Astrocyte of the spinal cord (primary cell): ENCODE measurements at regions not wholly inside any gene's neighbourhood (a gene's known extent, or its start where the extent isn't known, plus 50 kb on each side); places are given as distances from the start of the nearest gene placed in this dataset.
A peak's percentile ranks its signal among the peaks of the same experiment; 100 is the strongest.

ENCODE experiments used
- DNase-seq: peaks from one replicate; pipeline ENCODE4 v3.0.0; 2011; ENCODE audit warnings: low read depth, low spot score
- H3K4me3 ChIP-seq: 2 replicates; pipeline ENCODE4 v1.5.1; 2011; ENCODE audit warnings: low read depth, mild to moderate bottlenecking, low read length, moderate library complexity
- CTCF ChIP-seq: IDR thresholded peaks from 2 replicates; pipeline ENCODE4 v1.5.1; 2012; ENCODE audit warnings: low read depth, mild to moderate bottlenecking, low read length, inconsistent platforms
- in situ Hi-C: cut with HindIII; loops from 2 replicates; pipeline ENCODE4 v1.10.0; 2017; ENCODE audit warnings: low sequenced_read_pairs

GRCh38 chr4:159505266-159505975, 402.5 kb downstream of the RAPGEF2 start:
- no peak overlapping the region for H3K4me3 ChIP-seq
- no peak for TF ChIP-seq CTCF
- DNase-seq = peak; percentile 24
- in situ Hi-C loops = no loop called here

- DNase-seq = no peak
- TF ChIP-seq CTCF = no peak
- no peak overlapping the region for H3K4me3 ChIP-seq
- in situ Hi-C loops = no loop called here
Measured at GRCh38 chr4:159506801-159507517, 404.1 kb downstream of the RAPGEF2 start.

GRCh38 chr4:159508917-159509500, 406.1 kb downstream of the RAPGEF2 start:
- in situ Hi-C loops = no loop called here
- peak; percentile 85 for DNase-seq

GRCh38 chr4:159512348-159512747, 409.5 kb downstream of the RAPGEF2 start:
- H3K4me3 ChIP-seq = no peak overlapping the region
- in situ Hi-C loops = no loop called here
- no peak for DNase-seq
- no peak for TF ChIP-seq CTCF

More at GRCh38 chr4:159508917-159509500, 406.1 kb downstream of the RAPGEF2 start:
- no peak overlapping the region for H3K4me3 ChIP-seq
- no peak for TF ChIP-seq CTCF

GRCh38 chr4:159515314-159516025, 412.6 kb downstream of the RAPGEF2 start:
- no peak for TF ChIP-seq CTCF
- DNase-seq = no peak
- in situ Hi-C loops = no loop called here
- no peak overlapping the region for H3K4me3 ChIP-seq

GRCh38 chr4:159516556-159517140, 413.8 kb downstream of the RAPGEF2 start:
- DNase-seq = peak; percentile 84
- no peak for TF ChIP-seq CTCF
- in situ Hi-C loops = no loop called here
- no peak overlapping the region for H3K4me3 ChIP-seq
